Calu3 (cell line): ENCODE measurements at regions not wholly inside any gene's neighbourhood (a gene's known extent, or its start where the extent isn't known, plus 50 kb on each side); places are given as distances from the start of the nearest gene placed in this dataset.

Experiments
- BruUV-seq: library from RNA; stranded (reverse); fragments of 400-500 nt; replicated peaks from 2 replicates; lab custom pipeline; 2021; lab: Mats Ljungman, UMichigan
- CTCF ChIA-PET: fragments of 300-600 bp; sonication (Branson Sonifier 250); formaldehyde crosslinking; loops from one replicate; lab custom pipeline; 2022; ENCODE audit warnings: antibody characterized with exemption; lab: Charles Lee
- DNase-seq: peaks from one replicate; pipeline ENCODE4 v3.0.0; 2022
- H3K27ac Mint-ChIP-seq: one replicate; pipeline ENCODE4 v1.8.0; 2022; ENCODE audit warnings: mixed read lengths; ENCODE audit not compliant: unreplicated experiment
- H3K27me3 Mint-ChIP-seq: one replicate; pipeline ENCODE4 v1.8.0; 2022; ENCODE audit warnings: mixed read lengths; ENCODE audit not compliant: unreplicated experiment
- H3K36me3 Mint-ChIP-seq: one replicate; pipeline ENCODE4 v1.8.0; 2022; ENCODE audit warnings: mild to moderate bottlenecking, moderate library complexity, mixed read lengths; ENCODE audit not compliant: insufficient read depth, unreplicated experiment
- H3K4me1 Mint-ChIP-seq: one replicate; pipeline ENCODE4 v1.8.0; 2022; ENCODE audit warnings: mild to moderate bottlenecking, low read depth, mixed read lengths; ENCODE audit not compliant: unreplicated experiment
- H3K4me3 Mint-ChIP-seq: one replicate; pipeline ENCODE4 v1.8.0; 2022; ENCODE audit warnings: mild to moderate bottlenecking, low read depth, moderate library complexity, mixed read lengths; ENCODE audit not compliant: unreplicated experiment
- H3K9me3 Mint-ChIP-seq: one replicate; pipeline ENCODE4 v1.8.0; 2022; ENCODE audit warnings: low read depth, mixed read lengths; ENCODE audit not compliant: unreplicated experiment
- CTCF ChIP-seq: fragments of 200-600 bp; IDR thresholded peaks from one replicate; pipeline ENCODE4 v1.8.0; 2022; ENCODE audit warnings: antibody characterized with exemption; ENCODE audit not compliant: unreplicated experiment
- intact Hi-C: fragments of 100-400 bp; cut with micrococcal nuclease; formaldehyde crosslinking; loops from one replicate; pipeline ENCODE4 v1.10.0; 2022; ENCODE audit not compliant: unreplicated experiment

- Mint-ChIP-seq H3K27ac (no peak overlapping the region), H3K27me3 (no peaks in the 10 kb centered on the region), H3K4me3 (no peak overlapping the region), H3K36me3 (no peaks in the 10 kb centered on the region), H3K4me1 (peaks cover 30% of the 10 kb centered on the region), H3K9me3 (peaks cover 4% of the 10 kb centered on the region)
- DNase-seq: no peak
- intact Hi-C loops: no loop called here
- BruUV-seq: no TSS peak
- CTCF ChIA-PET: no interaction called here
- TF ChIP-seq CTCF: no peak
Measured at GRCh38 chr1:244235157-244235556, 184.1 kb downstream of the ZBTB18 start.

- Mint-ChIP-seq H3K4me3 (no peak overlapping the region), H3K9me3 (peaks cover 4% of the 10 kb centered on the region), H3K27ac (no peak overlapping the region), H3K36me3 (no peaks in the 10 kb centered on the region), H3K4me1 (peaks cover 30% of the 10 kb centered on the region), H3K27me3 (no peaks in the 10 kb centered on the region)
- intact Hi-C loops: no loop called here
- CTCF ChIA-PET: no interaction called here
- TF ChIP-seq CTCF: no peak
- DNase-seq: no peak
- no TSS peak for BruUV-seq
Measured at GRCh38 chr1:244236101-244236500, 185.0 kb downstream of the ZBTB18 start.

- no peak overlapping the region for H3K4me3 Mint-ChIP-seq
Measured at GRCh38 chr1:244236721-244237120, 185.6 kb downstream of the ZBTB18 start.

GRCh38 chr1:244237445-244237844 is 186.4 kb downstream of the ZBTB18 start:
- Mint-ChIP-seq H3K27me3 (no peaks in the 10 kb centered on the region), H3K9me3 (peaks cover 4% of the 10 kb centered on the region), H3K4me3 (no peak overlapping the region), H3K36me3 (no peaks in the 10 kb centered on the region), H3K27ac (no peak overlapping the region), H3K4me1 (peaks cover 18% of the 10 kb centered on the region)
- CTCF ChIA-PET: no interaction called here
- no peak for DNase-seq
- intact Hi-C loops: no loop called here
- BruUV-seq: no TSS peak
- TF ChIP-seq CTCF: no peak

More at GRCh38 chr1:244236721-244237120, 185.6 kb downstream of the ZBTB18 start:
- DNase-seq: no peak
- Mint-ChIP-seq H3K36me3 (no peaks in the 10 kb centered on the region), H3K4me1 (peaks cover 24% of the 10 kb centered on the region), H3K27me3 (no peaks in the 10 kb centered on the region), H3K27ac (no peak overlapping the region), H3K9me3 (peaks cover 4% of the 10 kb centered on the region)
- no TSS peak for BruUV-seq
- CTCF ChIA-PET: no interaction called here
- TF ChIP-seq CTCF: no peak
- intact Hi-C loops: no loop called here
